HG03469 (cell line): ENCODE measurements at regions not wholly inside any gene's neighbourhood (a gene's known extent, or its start where the extent isn't known, plus 50 kb on each side); places are given as distances from the start of the nearest gene placed in this dataset.
"Not testable (repeated sequence)": the region's sequence is repeated elsewhere in the genome, so short reads cannot be mapped to it uniquely, and the experiment has no call there.

Experiments
- ATAC-seq: cut with Tn5 transposase; IDR thresholded peaks from one replicate; pipeline ENCODE4 v1.9.1; 2021; ENCODE audit warnings: mild to moderate bottlenecking, moderate library complexity, moderate number of reproducible peaks; ENCODE audit not compliant: unreplicated experiment

DNA sequence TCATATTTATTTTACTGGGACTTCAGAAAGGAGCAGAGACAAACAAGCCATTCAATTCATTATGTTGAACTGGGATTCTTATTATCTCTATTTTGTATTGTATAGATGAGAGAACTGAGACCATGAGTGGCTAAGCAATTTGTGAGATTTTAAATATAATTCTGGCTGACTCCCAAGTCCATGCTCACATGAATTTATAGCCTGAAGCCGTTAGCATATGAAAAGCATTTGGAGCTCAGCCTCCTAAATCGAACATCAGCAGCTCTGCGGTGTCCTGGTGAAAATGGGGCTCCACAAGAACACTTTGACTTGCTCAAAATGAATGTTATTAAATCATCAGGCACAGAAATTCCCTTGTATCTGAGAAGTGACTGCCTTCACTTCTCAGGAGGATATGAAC is 96.8 kb upstream of the DPT start:
- ATAC-seq = no peak

DNA sequence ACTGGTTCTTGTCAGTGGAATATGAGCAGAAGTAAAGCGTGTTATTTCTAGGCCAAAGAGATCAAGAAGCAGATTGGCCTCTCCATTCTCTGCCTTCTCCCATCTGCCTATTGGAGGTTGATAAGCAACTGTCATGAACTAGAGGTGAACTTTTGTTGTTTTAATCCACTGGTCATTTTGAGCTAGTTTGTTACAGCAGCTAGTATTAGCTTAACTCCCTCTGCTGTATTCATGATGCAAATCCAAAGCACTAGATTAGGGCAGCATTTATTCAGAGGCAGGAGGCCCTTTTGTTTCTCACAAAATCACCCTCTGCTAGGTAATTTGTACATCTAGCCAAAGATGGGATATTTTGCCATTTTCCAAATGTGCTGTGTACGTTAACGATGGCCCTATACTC is 97.3 kb upstream of the DPT start:
- ATAC-seq = no peak

DNA sequence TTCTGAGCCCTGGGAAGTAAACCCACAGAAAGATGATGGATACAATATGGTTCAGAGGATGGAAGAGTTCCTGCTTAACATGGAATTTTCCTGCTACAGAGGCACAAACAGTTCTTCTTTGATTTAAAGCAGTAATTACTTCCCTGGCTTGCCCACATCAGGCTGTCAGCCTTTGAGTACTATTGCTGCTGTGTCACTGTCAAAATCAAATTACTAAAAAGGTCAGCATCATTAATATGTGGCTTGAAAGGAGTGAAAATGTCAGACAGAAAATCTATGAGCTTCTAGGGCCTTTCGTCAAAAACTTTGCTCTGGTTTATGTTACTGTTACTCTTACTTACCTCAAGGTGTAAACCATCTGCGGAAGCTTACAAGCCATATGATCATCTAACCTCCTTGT is 98.6 kb upstream of the DPT start:
- ATAC-seq = no peak

DNA sequence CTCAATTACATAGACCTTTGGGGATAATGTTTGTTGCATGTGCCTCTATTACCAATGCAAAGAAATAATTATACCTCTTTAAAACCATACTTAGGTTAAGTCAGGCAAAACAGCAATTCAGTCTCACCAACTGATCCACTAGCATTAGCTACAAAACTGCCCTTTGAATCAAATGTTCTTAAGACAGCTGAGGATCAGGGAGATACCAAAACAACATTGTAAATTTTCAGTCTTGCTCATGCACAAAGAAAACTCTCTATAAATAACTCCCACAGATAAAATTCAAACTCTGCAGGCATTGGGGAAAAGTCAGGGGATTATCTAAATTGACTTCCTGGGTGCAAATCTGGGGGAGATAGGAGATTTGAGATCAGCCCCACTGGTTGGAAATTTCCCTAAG is 100.9 kb upstream of the DPT start:
- ATAC-seq = no peak

DNA sequence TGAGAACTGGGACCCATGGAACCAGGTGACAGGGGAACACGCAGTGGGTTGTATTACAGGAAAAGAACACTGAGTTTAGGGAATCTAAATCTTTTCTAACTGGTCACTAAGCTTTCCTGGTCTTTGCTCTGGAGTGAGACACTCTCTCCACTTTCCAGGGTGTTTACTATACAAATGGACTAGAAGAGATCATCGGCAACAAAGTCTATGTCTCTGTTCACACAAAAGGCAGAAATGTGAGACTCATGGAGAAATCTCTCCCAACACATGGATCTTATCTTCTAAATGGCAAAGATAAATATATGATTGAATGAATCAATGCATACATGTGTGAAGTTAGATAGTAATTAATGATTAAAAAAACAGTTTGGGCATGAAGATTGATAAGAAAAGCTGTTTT is 101.6 kb upstream of the DPT start:
- ATAC-seq = no peak

DNA sequence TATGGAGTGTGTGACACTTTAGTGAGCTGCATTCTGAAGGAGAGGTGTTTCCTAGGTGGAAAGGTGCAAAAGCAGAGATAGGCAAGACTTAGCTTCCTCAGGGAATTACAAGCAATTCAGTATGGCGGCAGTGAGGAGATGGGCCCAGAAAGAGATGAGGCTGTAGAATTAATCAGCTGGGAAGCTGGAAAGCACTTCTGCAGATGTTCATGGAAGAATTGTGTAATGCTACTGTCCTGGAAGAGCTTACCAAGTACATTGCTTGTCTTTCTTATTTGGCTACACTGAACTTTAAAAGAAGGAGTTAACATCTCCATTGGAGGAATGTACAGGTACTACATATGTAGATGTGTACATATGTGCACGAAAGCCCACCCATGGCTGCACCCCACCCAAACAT is 103.7 kb upstream of the DPT start:
- ATAC-seq = no peak

DNA sequence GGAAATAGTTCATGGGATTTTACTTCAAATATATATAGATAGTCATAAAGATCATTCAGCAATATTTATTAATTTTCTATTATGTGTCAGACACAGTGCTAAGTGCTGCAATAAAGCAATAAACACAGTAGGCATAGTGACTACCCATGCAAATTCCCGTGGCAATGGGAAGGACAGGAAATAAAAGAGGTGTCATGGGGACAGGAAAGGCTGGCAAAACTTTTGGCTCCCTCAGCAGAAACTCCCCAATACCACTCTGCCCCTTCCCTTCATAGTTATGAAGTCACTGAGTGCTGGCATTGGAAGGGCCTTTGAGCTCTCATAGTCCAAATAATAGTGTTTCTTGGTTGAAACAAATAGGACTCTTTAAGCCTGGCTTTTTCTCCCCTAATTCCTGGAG is 104.4 kb upstream of the DPT start:
- ATAC-seq = no peak

DNA sequence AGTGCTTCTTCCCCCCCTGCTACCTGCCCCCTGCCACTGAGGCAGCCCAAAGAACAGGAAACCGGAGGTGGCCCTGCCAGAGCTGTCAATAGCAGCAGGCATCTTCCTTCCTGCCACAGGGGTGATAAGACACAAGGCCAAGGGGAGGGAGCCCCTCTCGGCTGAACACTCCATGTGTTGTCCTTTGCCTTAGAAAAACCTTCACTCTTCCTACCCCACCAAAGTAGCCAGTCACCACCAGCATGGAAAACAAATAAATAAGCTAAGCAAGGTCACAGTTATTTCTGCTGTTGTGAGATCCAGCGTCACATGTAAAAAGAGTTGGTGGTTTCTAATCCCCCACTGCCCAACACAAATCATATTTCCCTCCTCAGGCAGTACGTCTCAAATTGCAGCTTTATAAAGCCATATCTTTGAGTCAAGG is 104.8 kb upstream of the DPT start:
- no peak for ATAC-seq

DNA sequence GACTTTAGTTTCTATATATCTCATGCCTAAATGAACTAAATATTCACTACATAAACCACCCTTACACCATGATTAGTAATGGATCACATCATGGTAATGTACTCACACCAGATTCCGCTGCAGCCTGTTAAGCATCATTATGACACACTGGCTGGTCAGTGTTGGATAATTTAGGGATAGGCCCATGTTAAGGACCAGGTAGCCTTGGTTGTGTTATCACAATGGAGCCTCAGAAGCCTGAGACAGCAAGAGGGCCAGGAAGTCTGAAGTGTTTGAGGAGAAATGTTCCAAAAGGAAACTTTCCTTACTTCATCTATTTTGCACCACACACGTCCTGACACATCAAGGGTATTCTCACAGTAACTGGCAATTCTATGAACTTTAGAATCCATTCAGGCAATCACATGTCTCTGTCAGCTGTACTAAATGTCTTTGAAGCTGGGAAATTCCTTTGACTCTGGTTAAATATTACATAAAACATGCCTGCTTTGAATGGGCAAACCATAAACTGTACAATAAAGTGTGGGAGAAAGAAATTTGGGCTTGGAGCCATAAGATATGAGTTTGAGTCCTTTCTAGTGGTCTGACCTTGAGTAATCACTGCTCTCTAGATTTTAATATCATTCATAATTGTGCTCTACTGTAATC is 105.3 kb upstream of the DPT start:
- ATAC-seq = no peak

DNA sequence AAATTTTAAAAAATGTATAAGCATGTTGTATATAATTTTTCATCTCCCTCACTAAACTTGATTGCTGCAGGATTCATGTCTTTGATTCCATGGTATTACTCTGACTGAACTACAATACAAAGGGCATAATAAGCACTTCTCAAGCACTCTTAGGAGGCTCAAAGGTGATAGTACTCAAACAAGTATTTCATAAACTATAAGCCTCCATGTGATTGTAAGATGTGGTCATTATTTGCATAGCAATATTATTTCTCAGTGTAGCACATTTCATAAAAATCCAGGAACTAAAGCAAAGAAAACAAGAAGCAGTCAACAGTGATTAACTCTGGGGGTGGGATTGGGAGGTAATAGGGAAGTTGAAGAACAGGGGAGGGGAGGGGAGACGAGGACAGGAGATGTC is 106.2 kb upstream of the DPT start:
- no peak for ATAC-seq

DNA sequence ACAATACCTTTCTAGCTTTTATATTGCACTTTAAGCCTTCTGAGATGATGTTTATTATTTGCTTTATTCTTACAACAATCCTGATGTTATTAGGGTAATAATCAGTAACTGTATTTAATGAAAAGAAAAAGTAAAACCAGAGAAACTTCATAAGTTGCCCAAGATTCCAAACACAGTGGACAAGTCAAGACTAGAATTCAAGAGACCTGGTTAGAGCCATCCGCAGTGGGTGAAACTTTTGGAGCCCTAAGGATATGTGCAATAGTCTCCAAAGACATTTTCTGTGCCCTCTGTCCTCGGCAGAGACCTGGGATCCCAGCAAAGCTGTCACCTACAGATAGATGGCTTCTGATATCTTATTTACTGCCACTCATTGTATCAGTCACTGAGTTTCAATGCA is 106.8 kb upstream of the DPT start:
- no peak for ATAC-seq

DNA sequence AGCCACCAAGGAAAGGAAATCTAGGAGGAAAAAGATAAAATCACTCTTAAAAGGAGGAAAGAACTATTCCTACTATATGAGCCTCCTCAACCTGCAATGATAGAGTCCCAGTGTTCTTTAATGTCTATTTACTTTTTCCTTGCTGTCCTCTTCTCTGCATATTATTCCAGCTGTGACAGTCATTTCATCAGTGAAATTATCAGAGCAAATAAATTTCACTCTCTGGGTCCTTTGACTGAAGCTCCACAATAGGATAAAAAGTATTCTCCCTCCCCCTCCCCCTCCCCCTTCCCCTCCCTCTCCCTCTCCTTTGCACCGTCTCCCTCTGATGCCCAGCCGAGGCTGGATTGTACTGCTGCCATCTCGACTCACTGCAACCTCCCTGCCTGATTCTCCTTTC is 107.5 kb upstream of the DPT start:
- no peak for ATAC-seq

DNA sequence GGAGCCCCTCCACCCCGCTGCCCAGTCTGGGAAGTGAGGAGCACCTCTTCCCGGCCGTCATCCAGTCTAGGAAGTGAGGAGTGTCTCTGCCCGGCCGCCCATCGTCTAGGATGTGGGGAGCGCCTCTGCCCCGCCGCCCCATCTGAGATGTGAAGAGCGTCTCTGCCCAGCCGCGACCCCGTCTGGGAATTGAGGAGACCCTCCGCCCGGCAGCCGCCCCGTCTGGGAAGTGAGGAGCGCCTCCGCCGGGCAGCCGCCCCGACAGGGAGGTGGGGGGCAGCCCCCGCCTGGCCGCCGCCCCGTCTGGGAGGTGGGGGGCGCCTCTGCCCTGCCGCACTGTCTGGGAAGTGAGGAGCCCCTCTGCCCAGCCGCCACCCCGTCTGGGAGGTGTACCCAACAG is 108.2 kb upstream of the DPT start:
- ATAC-seq = not testable (repeated sequence)

DNA sequence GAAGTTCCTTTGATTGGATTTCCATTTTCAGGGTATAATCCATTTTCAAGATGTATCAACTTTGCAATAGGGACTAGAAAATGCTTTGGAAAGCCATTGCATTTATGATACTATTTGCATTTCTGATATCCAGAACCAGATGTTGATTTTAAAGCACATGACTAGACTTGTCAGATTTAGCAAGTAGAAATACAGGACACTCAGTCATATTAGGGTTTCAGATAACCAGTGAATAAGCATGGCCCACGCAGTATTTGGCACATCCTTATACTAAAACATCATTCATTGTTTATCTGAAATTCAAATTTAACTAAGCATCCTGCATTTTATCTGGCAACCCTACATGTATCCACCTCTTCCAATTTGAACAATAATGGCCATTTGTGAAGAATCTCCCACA is 113.3 kb upstream of the DPT start:
- ATAC-seq = no peak

DNA sequence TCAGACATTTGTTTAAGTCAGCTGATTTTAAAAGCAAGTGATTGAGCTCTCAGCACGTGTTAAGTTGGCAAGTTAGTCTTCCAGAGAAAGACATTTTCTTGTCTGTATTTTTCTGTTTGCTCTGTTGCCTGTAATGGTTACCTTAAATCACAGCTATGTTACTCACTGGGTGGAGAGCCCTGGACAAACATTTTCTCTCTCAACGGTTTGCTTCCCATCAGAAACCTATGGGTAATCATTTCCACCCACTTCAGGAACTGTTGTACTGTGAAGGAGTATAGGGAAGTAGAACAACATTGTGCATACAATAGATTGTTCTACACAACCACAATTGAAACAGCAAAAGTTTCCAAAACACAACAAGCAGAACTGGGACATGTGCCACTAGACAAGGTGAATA is 113.9 kb upstream of the DPT start:
- ATAC-seq = no peak

DNA sequence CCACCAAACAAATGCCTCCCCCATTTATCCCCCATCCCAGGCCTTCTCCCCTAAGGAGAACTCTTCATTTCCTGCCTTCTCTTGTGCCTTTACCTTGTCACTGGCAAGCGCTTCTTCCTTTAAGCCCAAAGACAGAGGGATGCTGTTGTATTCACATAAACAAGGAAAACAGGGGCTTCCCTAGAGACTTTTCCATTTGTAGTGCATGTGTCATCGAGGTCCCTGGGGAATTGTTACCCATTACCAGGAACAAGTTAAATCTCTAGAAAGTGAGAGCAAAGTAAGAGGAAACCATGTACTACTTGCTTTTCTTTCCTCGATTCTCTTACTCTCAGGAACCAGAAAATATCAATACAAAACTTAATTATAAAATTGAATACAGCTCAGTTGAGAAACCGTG is 114.4 kb upstream of the DPT start:
- ATAC-seq = no peak

DNA sequence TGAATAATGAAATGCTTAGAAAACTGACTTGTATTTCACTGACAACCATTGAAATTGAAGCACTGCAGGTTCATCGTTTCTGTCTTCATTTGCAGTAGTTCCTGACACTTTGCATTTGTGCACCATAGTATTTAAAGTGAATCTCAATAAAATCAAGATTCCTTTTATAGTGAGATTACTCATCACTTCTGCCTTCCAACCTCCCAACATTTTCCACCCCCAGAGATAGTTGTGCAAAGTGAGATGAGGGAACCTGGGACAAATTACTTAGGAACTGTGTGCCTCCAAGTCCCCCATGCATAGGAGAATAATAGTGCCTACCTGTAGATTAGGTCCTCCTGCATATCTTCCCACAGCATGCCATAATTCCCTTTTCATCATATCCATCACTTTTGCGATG is 114.9 kb upstream of the DPT start:
- no peak for ATAC-seq

DNA sequence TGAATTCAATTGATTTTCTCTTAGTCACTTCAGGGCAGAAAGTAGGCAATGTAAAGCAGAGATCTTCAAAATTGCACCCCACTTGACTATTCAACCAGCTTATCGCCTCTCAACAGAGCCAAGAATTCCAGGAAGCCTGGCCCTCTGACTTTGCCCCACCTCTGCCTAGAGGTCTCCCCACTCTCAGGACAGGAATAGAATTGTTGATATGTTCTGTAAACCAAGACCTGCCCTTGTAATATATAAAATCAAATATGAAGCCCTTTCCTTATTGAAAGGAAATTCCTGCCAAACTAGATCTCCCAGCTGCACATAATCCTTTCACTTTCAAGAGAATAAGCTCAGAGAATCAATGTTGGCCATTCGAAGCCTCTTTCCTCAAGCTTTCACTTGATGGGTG is 116.1 kb upstream of the DPT start:
- no peak for ATAC-seq

DNA sequence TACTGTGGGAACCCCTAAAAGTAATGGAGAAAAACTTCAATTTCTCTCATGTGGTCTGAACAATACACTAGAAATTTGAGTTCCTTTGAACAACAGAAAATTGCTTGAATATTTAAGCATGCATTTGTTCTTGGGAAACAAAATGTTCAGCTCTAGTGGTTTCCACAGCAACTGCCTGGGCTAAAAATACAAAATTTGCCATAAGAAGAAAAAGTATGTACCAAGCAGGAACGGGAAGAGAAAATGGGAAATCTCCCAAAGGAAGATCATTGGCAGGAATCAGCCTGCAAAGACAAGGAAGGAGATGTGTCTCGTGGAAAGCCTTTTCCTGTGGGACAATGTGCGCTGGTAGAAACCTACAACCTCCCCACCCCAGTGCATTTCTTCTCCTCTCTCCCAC is 119.0 kb upstream of the DPT start:
- no peak for ATAC-seq

DNA sequence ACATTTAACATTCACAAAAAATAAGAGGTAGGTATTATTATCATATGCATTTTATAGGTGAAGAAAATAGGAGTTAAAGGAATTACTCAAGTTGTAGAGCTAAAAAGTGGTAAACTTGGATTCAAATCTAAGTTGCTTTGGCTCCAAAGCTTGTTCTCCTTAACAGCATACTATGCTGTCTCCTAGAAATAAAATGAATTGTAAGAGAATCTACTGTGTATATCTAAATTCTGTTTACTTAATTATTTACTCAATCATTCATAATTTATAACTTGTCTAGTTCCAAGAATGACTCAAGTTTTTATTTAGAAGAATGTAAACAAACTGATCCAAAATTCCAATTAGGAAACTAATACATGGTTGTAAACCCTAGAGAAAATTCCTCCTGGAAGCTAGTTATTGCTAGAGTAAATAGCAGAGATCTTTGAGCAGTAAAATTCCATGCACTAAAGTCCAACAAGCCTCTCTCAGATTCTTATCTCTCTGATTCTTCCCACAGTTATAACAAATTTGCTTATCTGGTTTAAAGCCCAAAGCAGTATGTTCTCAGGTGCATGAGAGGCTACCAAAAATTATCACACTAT is 132.5 kb upstream of the DPT start:
- no peak for ATAC-seq

DNA sequence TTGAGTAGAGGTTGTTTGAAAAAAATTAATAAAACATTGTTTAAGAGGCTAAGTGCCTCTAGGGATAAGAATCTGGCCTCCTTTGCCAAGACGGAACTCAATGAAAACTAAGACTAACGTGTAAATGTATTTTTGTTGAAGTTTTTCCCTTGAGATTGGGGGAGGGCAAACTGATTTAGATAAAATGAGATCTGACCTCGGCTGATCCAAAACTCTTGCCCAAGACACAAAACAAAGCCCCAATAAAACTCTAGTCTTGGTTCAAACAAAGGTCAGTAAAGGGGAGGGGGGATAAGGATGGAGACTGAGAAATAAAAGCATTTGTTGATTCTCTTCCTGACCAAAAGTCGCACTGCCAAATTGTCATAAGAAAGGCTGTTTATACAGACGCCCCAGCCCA is 134.8 kb upstream of the DPT start:
- no peak for ATAC-seq

DNA sequence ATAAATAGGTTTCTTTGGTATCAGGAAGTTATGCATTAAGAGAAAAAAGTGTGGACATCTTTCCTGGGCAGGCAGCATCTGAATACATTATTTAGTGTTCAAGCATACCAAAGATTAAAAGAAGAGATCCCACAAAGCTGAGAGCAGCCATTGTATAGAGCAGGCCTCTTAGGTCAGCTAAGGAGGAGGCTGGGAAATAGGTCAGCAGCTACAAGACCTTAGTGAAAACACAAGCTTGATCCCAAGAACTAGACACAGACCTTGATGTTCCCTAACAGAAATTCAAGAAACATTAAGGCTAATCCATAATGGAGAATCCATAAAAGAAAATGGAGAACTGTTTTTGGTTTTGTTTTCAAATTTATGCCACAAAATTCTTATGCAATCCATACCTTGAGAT is 135.3 kb upstream of the DPT start:
- ATAC-seq = no peak
